ENCODE measurements at regions not wholly inside any gene's neighbourhood (a gene's known extent, or its start where the extent isn't known, plus 50 kb on each side); places are given as distances from the start of the nearest gene placed in this dataset.

- Histone ChIP-seq H3K36me3 (ENCODE audit: insufficient read depth, low read length) (no peaks in the 10 kb centered on the region), H3K9me2 (ENCODE audit: insufficient read depth, low read length) (no peaks in the 10 kb centered on the region), H3K4me2 (ENCODE audit: low read length) (no peak overlapping the region), H3K4me3 (ENCODE audit: low read depth, low read length, poor library complexity, severe bottlenecking) (no peak overlapping the region), H3K27ac (ENCODE audit: low read depth, low read length, poor library complexity, severe bottlenecking) (no peak overlapping the region), H2AFZ (ENCODE audit: low read length) (no peak overlapping the region), H3K9me3 (ENCODE audit: low read length) (no peaks in the 10 kb centered on the region), H4K20me1 (ENCODE audit: insufficient read depth, low read length) (no peaks in the 10 kb centered on the region), H3K4me1 (ENCODE audit: insufficient read depth, low read length, poor library complexity, severe bottlenecking) (no peaks in the 10 kb centered on the region), H3K79me2 (ENCODE audit: insufficient read depth, low read depth, low read length) (no peaks in the 10 kb centered on the region)
- CTCF ChIA-PET (ENCODE audit: unreplicated experiment), result no interaction called here
- TF ChIP-seq, protein P1, sequence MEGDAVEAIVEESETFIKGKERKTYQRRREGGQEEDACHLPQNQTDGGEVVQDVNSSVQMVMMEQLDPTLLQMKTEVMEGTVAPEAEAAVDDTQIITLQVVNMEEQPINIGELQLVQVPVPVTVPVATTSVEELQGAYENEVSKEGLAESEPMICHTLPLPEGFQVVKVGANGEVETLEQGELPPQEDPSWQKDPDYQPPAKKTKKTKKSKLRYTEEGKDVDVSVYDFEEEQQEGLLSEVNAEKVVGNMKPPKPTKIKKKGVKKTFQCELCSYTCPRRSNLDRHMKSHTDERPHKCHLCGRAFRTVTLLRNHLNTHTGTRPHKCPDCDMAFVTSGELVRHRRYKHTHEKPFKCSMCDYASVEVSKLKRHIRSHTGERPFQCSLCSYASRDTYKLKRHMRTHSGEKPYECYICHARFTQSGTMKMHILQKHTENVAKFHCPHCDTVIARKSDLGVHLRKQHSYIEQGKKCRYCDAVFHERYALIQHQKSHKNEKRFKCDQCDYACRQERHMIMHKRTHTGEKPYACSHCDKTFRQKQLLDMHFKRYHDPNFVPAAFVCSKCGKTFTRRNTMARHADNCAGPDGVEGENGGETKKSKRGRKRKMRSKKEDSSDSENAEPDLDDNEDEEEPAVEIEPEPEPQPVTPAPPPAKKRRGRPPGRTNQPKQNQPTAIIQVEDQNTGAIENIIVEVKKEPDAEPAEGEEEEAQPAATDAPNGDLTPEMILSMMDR (conservative IDR thresholded peaks at IDR 0.05; ENCODE audit: low read length), result no peak
- TF ChIP-seq EZH2phosphoT487 (IDR thresholded peaks at IDR 0.05; ENCODE audit: borderline replicate concordance, low read depth, low read length), result no peak
- intact Hi-C loops (cut with micrococcal nuclease; ENCODE audit: unreplicated experiment), result no loop called here
- POLR2A ChIA-PET, result no interaction called here
- DNase-seq (ENCODE audit: low spot score), result no peak
- no TSS peak for BruUV-seq (replicated peaks)
These were observed 261.5 kb upstream of the CLEC14A start for GRCh38 chr14:38517426-38517825.

DNA sequence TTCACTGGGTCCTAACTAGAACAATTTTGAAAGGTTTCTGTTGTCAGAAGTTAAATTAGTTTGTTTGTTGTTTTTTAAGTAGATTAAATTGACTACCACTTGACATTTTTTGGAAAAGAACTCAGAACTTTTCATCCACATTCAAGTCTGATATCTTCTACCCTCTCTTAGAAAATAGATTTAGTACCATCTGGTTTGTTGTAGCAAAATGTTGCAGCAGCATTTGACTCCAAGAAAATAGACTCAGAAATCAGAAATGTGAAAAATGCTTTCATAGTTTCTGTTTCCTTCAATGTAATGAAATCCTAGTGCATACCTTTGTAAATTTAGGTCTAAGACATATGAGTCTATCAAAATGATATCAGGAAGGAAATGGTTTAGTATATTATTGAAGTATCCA, 256.3 kb upstream of the CLEC14A start:
- H3K27ac ChIP-seq (ENCODE audit: low read depth, low read length, poor library complexity, severe bottlenecking), result no peak overlapping the region
- H3K79me2 ChIP-seq (ENCODE audit: insufficient read depth, low read depth, low read length), result no peaks in the 10 kb centered on the region
- intact Hi-C loops (cut with micrococcal nuclease; ENCODE audit: unreplicated experiment), result no loop called here
- BruUV-seq (replicated peaks), result no TSS peak
- no peaks in the 10 kb centered on the region for H3K36me3 ChIP-seq (ENCODE audit: insufficient read depth, low read length)
- TF ChIP-seq, protein P1 (conservative IDR thresholded peaks at IDR 0.05; ENCODE audit: low read length), result no peak
- no peak for TF ChIP-seq EZH2phosphoT487 (IDR thresholded peaks at IDR 0.05; ENCODE audit: borderline replicate concordance, low read depth, low read length)
- H4K20me1 ChIP-seq (ENCODE audit: insufficient read depth, low read length), result no peaks in the 10 kb centered on the region
- H3K4me3 ChIP-seq (ENCODE audit: low read depth, low read length, poor library complexity, severe bottlenecking), result no peak overlapping the region
- H3K4me1 ChIP-seq (ENCODE audit: insufficient read depth, low read length, poor library complexity, severe bottlenecking), result no peaks in the 10 kb centered on the region
- ChIA-PET POLR2A (no interaction called here), CTCF (ENCODE audit: unreplicated experiment) (no interaction called here)
- H2AFZ ChIP-seq (ENCODE audit: low read length), result no peak overlapping the region
- no peak overlapping the region for H3K4me2 ChIP-seq (ENCODE audit: low read length)
- no peaks in the 10 kb centered on the region for H3K9me2 ChIP-seq (ENCODE audit: insufficient read depth, low read length)
- no peaks in the 10 kb centered on the region for H3K9me3 ChIP-seq (ENCODE audit: low read length)
- DNase-seq (ENCODE audit: low spot score), result no peak

GRCh38 chr14:38507299-38507698, 251.4 kb upstream of the CLEC14A start:
- H3K4me3 ChIP-seq (ENCODE audit: low read depth, low read length, poor library complexity, severe bottlenecking), result no peak overlapping the region
- no peak overlapping the region for H2AFZ ChIP-seq (ENCODE audit: low read length)
- no peaks in the 10 kb centered on the region for H3K79me2 ChIP-seq (ENCODE audit: insufficient read depth, low read depth, low read length)
- no peak overlapping the region for H3K4me2 ChIP-seq (ENCODE audit: low read length)
- no peaks in the 10 kb centered on the region for H3K36me3 ChIP-seq (ENCODE audit: insufficient read depth, low read length)
- ChIA-PET CTCF (ENCODE audit: unreplicated experiment) (no interaction called here), POLR2A (no interaction called here)
- no peak for DNase-seq (ENCODE audit: low spot score)
- H3K4me1 ChIP-seq (ENCODE audit: insufficient read depth, low read length, poor library complexity, severe bottlenecking), result no peaks in the 10 kb centered on the region
- H3K27ac ChIP-seq (ENCODE audit: low read depth, low read length, poor library complexity, severe bottlenecking), result no peak overlapping the region
- H3K9me2 ChIP-seq (ENCODE audit: insufficient read depth, low read length), result no peaks in the 10 kb centered on the region
- intact Hi-C loops (cut with micrococcal nuclease; ENCODE audit: unreplicated experiment), result no loop called here
- TF ChIP-seq, protein P1 (conservative IDR thresholded peaks at IDR 0.05; ENCODE audit: low read length), result no peak
- no peak for TF ChIP-seq EZH2phosphoT487 (IDR thresholded peaks at IDR 0.05; ENCODE audit: borderline replicate concordance, low read depth, low read length)
- no peaks in the 10 kb centered on the region for H3K9me3 ChIP-seq (ENCODE audit: low read length)
- no peaks in the 10 kb centered on the region for H4K20me1 ChIP-seq (ENCODE audit: insufficient read depth, low read length)
- no TSS peak for BruUV-seq (replicated peaks)

Data from OCI-LY7 (cell line).